ENCODE measurements at regions not wholly inside any gene's neighbourhood (a gene's known extent, or its start where the extent isn't known, plus 50 kb on each side); places are given as distances from the start of the nearest gene placed in this dataset.

DNA sequence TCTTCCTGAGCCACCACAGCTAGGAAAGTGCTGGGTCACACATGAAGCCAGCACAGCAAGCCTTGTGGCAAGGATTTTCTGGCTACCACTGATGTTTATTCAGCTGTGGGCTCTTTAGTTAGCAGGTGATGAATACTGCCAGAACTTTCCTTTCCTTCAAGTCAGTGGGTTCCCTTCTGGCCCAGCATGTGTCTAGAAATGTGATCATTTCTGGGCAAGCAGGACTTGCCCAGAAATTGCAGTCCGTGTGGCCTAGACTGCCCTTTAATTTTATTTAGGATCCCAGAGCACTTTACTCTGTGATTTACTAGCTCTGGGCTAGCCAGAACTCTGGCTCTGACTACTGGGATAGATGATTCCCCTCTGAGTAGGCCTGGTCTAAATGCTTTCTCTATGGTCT lies 397.5 kb downstream of the ZIC4 start:
- in situ Hi-C loops (cut with MboI; ENCODE audit: low sequenced_read_pairs), result no loop called here
- H3K4me1 ChIP-seq, result no peaks in the 10 kb centered on the region
- no peaks in the 10 kb centered on the region for H3K36me3 ChIP-seq (replicated peaks)
- H3K4me3 ChIP-seq, result no peak overlapping the region
- H3K27me3 ChIP-seq (ENCODE audit: low read depth), result no peaks in the 10 kb centered on the region
- H3K9me3 ChIP-seq, result no peaks in the 10 kb centered on the region
- no peak for DNase-seq (ENCODE audit: low spot score in 2 of 2)

DNA sequence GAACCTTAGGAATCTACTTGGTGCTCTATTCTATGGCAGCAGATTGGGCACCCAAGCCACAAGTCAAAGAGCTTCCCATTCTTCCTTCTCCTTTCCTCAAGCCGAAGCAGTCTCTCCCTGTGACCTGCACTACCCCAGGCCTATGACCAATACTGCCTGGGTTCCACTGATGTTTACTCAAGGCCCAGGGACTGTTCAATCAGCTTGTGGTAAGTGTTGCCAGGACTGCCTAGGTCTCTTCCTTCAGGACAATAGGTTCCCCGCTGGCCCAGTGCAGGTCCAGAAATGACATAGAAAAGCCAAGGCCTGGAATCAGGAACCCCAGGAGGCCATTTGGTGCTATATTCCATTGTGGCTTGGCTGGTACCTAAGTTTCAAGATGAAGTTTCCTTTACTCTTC lies 397.9 kb downstream of the ZIC4 start:
- H3K27me3 ChIP-seq (ENCODE audit: low read depth), result no peaks in the 10 kb centered on the region
- DNase-seq (ENCODE audit: low spot score in 2 of 2), result no peak
- in situ Hi-C loops (cut with MboI; ENCODE audit: low sequenced_read_pairs), result no loop called here

DNA sequence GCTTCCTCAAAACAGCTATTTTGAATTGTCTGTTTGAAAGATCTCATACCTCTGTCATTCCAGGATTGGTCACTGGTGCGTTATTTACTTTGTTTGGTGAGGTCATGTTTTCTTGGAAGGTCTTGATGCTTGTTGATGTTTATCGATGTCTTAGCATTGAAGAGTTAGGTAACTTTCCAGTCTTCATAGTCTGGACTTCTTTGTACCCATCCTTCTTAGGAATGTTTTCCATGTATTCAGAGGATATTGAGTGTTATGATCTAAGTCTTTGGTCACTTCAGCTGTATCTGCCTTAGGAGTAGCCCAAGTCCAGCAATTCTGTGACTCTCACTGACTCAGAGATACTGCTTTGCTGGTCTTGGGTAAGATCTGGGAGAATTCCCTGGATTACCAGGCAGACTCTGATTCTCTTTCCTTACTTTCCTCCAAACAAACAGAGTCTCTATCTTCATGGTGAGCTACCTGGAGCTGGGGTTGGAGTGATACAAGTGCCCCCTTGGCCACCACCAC lies 398.6 kb downstream of the ZIC4 start:
- in situ Hi-C loops (cut with MboI; ENCODE audit: low sequenced_read_pairs), result no loop called here
- no peak for DNase-seq (ENCODE audit: low spot score in 2 of 2)
- Histone ChIP-seq H3K27me3 (ENCODE audit: low read depth) (no peaks in the 10 kb centered on the region), H3K36me3 (replicated peaks) (no peaks in the 10 kb centered on the region), H3K4me3 (no peak overlapping the region), H3K9me3 (no peaks in the 10 kb centered on the region), H3K4me1 (no peaks in the 10 kb centered on the region)

More for the DNA sequence above, 397.9 kb downstream of the ZIC4 start:
- no peak overlapping the region for H3K4me3 ChIP-seq
- no peaks in the 10 kb centered on the region for H3K9me3 ChIP-seq
- no peaks in the 10 kb centered on the region for H3K4me1 ChIP-seq
- H3K36me3 ChIP-seq (replicated peaks), result no peaks in the 10 kb centered on the region

DNA sequence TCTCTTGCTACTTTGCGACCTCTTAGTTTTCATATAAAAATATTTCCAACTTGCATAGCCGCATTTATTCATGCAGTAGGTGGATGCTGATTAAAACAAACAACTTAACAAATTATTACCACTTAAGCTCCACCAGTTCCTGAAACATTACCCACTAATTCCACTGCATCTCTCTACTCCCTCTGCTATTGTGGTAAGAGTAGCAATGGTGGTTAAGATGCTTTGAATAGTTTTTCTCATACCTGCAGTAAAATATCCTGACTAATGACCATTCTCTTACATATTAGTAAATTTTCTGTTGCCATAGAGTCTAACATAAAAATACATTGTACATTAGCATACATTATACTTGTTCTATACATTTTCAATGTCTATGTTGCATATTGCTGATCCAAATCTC lies 397.6 kb upstream of the PLSCR5 start:
- Histone ChIP-seq H3K36me3 (replicated peaks) (no peaks in the 10 kb centered on the region), H3K4me1 (no peaks in the 10 kb centered on the region), H3K27me3 (ENCODE audit: low read depth) (no peaks in the 10 kb centered on the region), H3K4me3 (no peak overlapping the region), H3K9me3 (no peaks in the 10 kb centered on the region)
- no peak for DNase-seq (ENCODE audit: low spot score in 2 of 2)
- in situ Hi-C loops (cut with MboI; ENCODE audit: low sequenced_read_pairs), result no loop called here

DNA sequence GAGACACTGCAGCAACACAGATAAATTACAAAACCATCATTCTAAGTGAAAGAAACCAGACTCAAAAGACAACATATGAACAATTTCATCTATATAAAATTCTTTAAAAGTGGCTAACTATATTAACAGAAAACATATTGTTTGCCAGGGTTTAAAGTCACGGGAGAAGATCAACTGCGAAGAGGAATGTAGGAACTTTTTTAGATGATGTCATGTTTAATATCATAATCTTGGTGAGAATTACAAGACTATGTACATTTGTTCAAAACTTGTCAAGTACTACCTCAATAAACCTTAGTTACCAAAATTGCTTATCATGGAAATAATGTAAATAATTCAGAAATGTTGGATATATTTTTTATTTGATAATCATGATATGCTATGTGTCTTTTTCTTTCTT lies 395.1 kb upstream of the PLSCR5 start:
- H3K4me3 ChIP-seq, result no peak overlapping the region
- no peaks in the 10 kb centered on the region for H3K27me3 ChIP-seq (ENCODE audit: low read depth)
- in situ Hi-C loops (cut with MboI; ENCODE audit: low sequenced_read_pairs), result no loop called here
- H3K36me3 ChIP-seq (replicated peaks), result no peaks in the 10 kb centered on the region
- H3K4me1 ChIP-seq, result no peaks in the 10 kb centered on the region
- no peaks in the 10 kb centered on the region for H3K9me3 ChIP-seq
- DNase-seq (ENCODE audit: low spot score in 2 of 2), result no peak

DNA sequence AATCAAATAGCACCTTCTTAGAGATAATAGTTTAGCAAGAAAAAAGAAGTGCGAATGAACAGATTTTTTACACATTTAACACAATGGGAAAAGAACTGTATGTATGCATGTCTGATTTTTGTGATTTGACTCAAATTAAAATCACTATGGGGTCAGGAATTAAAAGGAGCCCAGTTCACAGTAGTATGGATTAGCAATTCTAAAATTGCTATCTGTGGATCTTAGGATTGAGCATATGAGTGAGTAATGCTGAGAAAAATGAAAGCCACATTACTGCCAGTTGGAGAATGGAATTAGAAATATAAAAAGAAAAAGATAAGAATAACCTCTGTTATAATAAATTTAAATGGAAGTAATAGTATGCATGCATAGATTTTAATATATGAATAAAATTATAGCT lies 386.8 kb upstream of the PLSCR5 start:
- Histone ChIP-seq H3K9me3 (no peaks in the 10 kb centered on the region), H3K4me1 (no peaks in the 10 kb centered on the region), H3K4me3 (no peak overlapping the region), H3K36me3 (replicated peaks) (no peaks in the 10 kb centered on the region), H3K27me3 (ENCODE audit: low read depth) (no peaks in the 10 kb centered on the region)
- in situ Hi-C loops (cut with MboI; ENCODE audit: low sequenced_read_pairs), result no loop called here
- DNase-seq (ENCODE audit: low spot score in 2 of 2), result no peak

DNA sequence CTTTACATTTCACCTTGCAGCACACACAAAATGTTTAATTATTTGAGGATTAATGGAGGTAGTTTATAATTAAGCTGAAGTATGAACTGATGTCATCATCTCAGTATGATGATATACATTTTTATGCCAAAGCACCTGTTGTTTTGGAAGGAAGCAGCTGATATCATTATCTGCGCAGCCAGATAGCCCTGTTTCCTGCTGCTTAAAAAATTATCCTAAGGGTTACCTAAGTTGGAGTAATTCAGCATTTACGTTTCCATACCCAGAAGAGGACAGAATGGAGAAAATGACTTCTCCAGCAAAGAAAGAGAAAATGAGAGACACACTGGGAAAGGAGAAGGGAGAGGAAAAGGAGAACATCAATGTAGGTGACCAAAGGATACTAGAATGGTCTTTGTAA lies 370.3 kb upstream of the PLSCR5 start:
- H3K4me3 ChIP-seq, result no peak overlapping the region
- H3K4me1 ChIP-seq, result no peaks in the 10 kb centered on the region
- no peak for DNase-seq (ENCODE audit: low spot score in 2 of 2)
- H3K9me3 ChIP-seq, result no peaks in the 10 kb centered on the region
- H3K27me3 ChIP-seq (ENCODE audit: low read depth), result no peaks in the 10 kb centered on the region
- no peaks in the 10 kb centered on the region for H3K36me3 ChIP-seq (replicated peaks)
- in situ Hi-C loops (cut with MboI; ENCODE audit: low sequenced_read_pairs), result no loop called here

DNA sequence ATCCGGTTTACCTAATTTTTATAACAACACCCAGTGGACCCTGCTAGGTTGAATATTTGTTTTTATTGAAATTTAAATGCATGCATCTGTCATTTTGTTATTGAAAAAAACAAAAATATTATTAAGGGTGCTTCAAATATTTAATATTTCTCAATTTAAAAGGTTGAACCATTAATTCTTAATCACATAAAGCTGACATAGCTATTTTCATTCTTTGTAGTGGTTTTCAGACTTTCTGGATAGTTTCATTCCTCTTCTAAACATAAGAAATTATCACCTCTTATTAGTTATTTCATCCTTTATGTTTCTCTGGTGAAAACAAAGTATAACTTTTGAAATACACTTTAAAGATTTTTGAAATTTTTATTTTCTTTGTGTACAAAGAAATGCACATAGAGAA lies 369.9 kb upstream of the PLSCR5 start:
- Histone ChIP-seq H3K4me3 (no peak overlapping the region), H3K36me3 (replicated peaks) (no peaks in the 10 kb centered on the region), H3K27me3 (ENCODE audit: low read depth) (no peaks in the 10 kb centered on the region), H3K4me1 (no peaks in the 10 kb centered on the region), H3K9me3 (no peaks in the 10 kb centered on the region)
- no peak for DNase-seq (ENCODE audit: low spot score in 2 of 2)
- in situ Hi-C loops (cut with MboI; ENCODE audit: low sequenced_read_pairs), result no loop called here

DNA sequence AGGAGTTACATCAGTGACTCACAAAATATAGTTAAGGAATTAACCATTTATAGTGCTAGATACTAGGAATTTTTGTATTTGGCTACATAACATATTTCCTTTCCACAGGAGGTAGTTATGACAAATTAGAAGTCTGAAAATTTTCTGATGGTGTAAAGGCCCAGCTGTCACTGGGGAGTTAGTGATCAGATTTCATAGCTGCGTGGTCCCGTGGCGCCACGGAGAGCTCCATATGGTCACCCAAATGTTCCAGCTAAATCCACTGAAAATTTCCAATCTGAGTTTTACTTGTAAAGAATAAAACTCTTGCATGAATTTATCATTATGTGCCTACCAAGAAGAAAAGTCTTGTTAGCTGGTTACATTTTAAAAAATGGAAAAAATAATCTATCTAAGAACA lies 368.9 kb upstream of the PLSCR5 start:
- no peaks in the 10 kb centered on the region for H3K4me1 ChIP-seq
- in situ Hi-C loops (cut with MboI; ENCODE audit: low sequenced_read_pairs), result no loop called here
- H3K9me3 ChIP-seq, result no peaks in the 10 kb centered on the region
- no peak overlapping the region for H3K4me3 ChIP-seq
- no peaks in the 10 kb centered on the region for H3K36me3 ChIP-seq (replicated peaks)
- H3K27me3 ChIP-seq (ENCODE audit: low read depth), result no peaks in the 10 kb centered on the region
- DNase-seq (ENCODE audit: low spot score in 2 of 2), result no peak

DNA sequence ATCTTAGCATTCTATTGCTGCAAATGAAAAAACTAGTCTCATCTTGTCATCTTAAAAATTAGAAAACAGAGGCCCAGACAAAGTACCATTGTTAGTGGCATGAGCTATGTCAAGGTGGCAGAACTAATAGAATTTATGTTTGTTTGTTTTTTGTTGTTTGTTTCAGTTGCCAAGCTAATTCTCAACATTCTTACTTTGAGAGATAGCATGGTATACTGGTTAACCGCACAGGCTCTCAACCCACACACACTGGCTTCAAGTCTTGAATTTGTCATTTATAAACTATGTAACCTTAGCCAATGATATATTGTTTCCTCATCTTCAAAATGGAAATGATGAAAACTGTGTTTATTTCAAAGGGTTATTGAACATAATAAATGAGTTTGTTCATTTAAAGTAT lies 367.6 kb upstream of the PLSCR5 start:
- no peak overlapping the region for H3K4me3 ChIP-seq
- H3K9me3 ChIP-seq, result no peaks in the 10 kb centered on the region
- H3K4me1 ChIP-seq, result peaks cover 10% of the 10 kb centered on the region
- no peaks in the 10 kb centered on the region for H3K27me3 ChIP-seq (ENCODE audit: low read depth)
- no peaks in the 10 kb centered on the region for H3K36me3 ChIP-seq (replicated peaks)
- no peak for DNase-seq (ENCODE audit: low spot score in 2 of 2)
- in situ Hi-C loops (cut with MboI; ENCODE audit: low sequenced_read_pairs), result no loop called here

DNA sequence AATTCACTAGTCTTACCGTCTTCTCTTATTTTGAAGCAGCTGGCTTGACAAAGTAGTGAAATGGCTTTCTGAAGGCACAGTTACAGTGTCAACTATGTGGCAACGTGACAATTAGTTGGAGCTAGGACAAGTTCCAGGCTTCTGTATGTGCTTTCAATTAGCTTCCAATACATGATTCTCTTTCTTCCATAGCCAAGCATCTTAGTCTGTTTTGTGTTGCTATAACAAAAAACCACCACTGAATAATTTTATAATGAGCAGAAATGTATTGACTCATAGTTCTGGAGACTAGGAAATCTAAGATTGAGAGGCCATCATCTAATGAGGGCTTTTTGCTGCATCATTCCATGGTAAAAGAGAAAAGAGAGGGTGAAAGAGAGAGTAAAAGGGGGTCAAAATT lies 365.1 kb upstream of the PLSCR5 start:
- Histone ChIP-seq H3K9me3 (no peaks in the 10 kb centered on the region), H3K4me1 (peaks cover 17% of the 10 kb centered on the region), H3K36me3 (replicated peaks) (no peaks in the 10 kb centered on the region), H3K27me3 (ENCODE audit: low read depth) (no peaks in the 10 kb centered on the region), H3K4me3 (no peak overlapping the region)
- DNase-seq (ENCODE audit: low spot score in 2 of 2), result no peak
- in situ Hi-C loops (cut with MboI; ENCODE audit: low sequenced_read_pairs), result no loop called here

DNA sequence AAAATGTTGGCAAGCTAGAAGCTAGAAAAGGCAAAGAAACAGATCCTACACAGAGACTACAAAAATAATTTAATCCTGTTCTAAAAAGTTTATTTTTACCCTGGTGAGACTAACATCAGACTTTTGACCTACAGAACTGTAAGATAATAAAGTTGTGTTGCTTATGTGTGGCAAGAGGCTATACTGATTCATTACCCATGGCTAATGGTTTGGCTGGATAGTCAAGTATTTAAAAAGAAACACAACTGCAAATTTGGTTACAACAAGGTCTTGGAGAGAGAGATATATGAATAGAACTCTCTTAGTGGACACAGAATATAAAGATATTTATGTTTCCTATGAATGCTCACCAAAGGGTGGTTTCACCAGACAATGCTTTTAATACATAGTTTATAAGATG lies 364.2 kb upstream of the PLSCR5 start:
- no peak for DNase-seq (ENCODE audit: low spot score in 2 of 2)
- Histone ChIP-seq H3K4me1 (peaks cover 17% of the 10 kb centered on the region), H3K36me3 (replicated peaks) (no peaks in the 10 kb centered on the region), H3K27me3 (ENCODE audit: low read depth) (no peaks in the 10 kb centered on the region), H3K9me3 (no peaks in the 10 kb centered on the region), H3K4me3 (no peak overlapping the region)
- in situ Hi-C loops (cut with MboI; ENCODE audit: low sequenced_read_pairs), result no loop called here

DNA sequence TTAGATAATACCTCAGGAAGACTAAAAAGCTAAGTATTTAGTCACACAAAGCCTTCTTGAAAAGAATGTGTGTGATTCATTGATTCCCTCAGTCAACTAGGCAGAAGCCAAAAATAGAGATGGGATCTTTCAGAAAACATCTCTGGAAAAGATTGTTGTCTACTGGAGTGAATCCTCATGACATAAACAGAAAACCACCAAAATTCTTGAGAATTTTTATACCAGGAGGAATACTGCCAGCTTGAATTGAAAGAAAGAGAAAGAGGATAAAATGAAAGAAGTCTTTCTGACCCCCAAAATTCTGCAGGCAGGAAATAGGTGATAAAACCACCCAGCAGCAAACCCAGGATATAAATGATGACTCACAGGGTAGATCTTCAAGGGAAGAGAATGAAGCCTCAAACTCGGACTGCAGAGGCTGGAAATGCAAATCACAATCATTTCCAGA lies 363.1 kb upstream of the PLSCR5 start:
- no peaks in the 10 kb centered on the region for H3K9me3 ChIP-seq
- peaks cover 17% of the 10 kb centered on the region for H3K4me1 ChIP-seq
- H3K36me3 ChIP-seq (replicated peaks), result no peaks in the 10 kb centered on the region
- no peaks in the 10 kb centered on the region for H3K27me3 ChIP-seq (ENCODE audit: low read depth)
- in situ Hi-C loops (cut with MboI; ENCODE audit: low sequenced_read_pairs), result no loop called here
- no peak overlapping the region for H3K4me3 ChIP-seq
- DNase-seq (ENCODE audit: low spot score in 2 of 2), result no peak

DNA sequence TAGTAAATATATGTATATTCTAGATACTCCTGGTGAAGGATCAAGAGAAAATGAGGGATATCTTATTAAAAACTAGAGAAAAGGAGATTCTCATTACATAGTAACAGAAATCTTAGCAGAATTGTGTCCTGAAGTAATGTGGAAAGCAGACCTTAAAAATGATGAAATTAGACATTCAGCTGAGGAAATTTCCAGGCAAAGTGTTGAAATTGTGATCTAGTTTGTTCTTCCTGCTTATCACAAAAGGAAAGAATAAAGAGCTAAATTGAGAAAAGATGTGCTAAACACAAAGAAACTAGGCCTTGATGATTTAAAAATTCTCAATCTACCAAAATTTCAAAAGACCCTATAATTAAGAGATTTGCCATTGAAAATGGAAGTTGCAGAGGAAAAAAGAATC lies 362.6 kb upstream of the PLSCR5 start:
- no peak overlapping the region for H3K4me3 ChIP-seq
- H3K4me1 ChIP-seq, result peaks cover 17% of the 10 kb centered on the region
- H3K27me3 ChIP-seq (ENCODE audit: low read depth), result no peaks in the 10 kb centered on the region
- no peaks in the 10 kb centered on the region for H3K36me3 ChIP-seq (replicated peaks)
- in situ Hi-C loops (cut with MboI; ENCODE audit: low sequenced_read_pairs), result no loop called here
- no peaks in the 10 kb centered on the region for H3K9me3 ChIP-seq
- DNase-seq (ENCODE audit: low spot score in 2 of 2), result no peak

DNA sequence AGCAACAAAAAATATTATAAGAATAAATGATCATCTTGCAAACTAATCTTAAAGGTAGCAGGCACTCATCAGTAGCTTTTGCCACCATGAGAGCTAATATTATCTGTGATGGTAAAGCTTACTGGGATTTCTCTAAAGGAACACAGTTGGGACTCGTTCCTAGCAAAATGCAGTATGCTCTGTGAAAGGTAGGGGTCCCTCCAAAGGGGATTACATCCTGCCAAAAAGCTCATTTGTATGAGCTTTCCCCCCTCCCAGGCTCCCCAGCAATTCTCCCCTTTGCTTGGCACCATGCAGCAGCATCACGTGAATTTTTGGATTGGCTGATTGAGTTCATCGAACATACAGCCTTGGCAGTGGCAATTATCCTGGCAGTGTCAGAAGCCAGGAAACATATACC lies 361.0 kb upstream of the PLSCR5 start:
- no peak for DNase-seq (ENCODE audit: low spot score in 2 of 2)
- H3K4me1 ChIP-seq, result peaks cover 17% of the 10 kb centered on the region
- no peaks in the 10 kb centered on the region for H3K36me3 ChIP-seq (replicated peaks)
- H3K27me3 ChIP-seq (ENCODE audit: low read depth), result no peaks in the 10 kb centered on the region
- H3K4me3 ChIP-seq, result no peak overlapping the region
- in situ Hi-C loops (cut with MboI; ENCODE audit: low sequenced_read_pairs), result no loop called here
- no peaks in the 10 kb centered on the region for H3K9me3 ChIP-seq
